SK-N-MC (cell line): ENCODE measurements at regions not wholly inside any gene's neighbourhood (a gene's known extent, or its start where the extent isn't known, plus 50 kb on each side); places are given as distances from the start of the nearest gene placed in this dataset.
"Not testable (repeated sequence)": the region's sequence is repeated elsewhere in the genome, so short reads cannot be mapped to it uniquely, and the experiment has no call there.

ENCODE experiments used
- EZH2 ChIP-seq: fragments of 200-600 bp; sonication (generic); IDR thresholded peaks from one replicate; pipeline ENCODE4 v1.6.1; 2017; ENCODE audit warnings: antibody characterized with exemption
- POLR2AphosphoS5 ChIP-seq: IDR thresholded peaks from 2 replicates; pipeline ENCODE4 v1.6.1; 2012; ENCODE audit warnings: mild to moderate bottlenecking, low read depth, low read length, borderline replicate concordance

DNA sequence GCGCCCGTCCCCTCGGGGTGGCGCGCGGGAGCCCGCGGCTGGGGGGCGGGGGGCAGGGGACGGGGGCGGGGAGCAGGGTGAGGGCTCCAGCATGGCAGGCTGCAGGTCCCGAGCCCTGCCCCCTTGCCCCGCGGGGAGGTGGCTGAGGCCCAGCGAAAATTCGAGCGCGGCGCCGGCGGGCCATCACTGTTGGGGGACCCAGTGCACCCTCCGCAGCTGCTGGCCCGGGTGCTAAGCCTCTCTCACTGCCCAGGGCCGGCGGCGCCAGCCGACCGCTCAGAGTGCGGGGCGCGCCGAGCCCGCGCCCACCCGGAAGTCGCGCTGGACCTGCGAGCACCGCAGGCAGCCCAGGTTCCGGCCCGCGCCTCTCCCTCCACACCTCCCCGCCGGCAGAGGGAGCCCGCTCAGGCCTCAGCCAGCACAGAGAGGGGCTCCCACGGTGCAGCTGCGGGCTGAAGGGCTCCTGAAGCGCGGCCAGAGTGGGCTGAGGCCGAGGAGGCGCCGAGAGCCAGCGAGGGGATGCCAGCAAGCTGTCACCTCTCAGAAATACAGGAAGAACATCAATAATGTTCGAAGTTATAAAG lies 290.8 kb upstream of the PRSS16 start:
- TF ChIP-seq POLR2AphosphoS5, result peak; percentile 46
- not testable (repeated sequence) for TF ChIP-seq EZH2
